ENCODE measurements at regions not wholly inside any gene's neighbourhood (a gene's known extent, or its start where the extent isn't known, plus 50 kb on each side); places are given as distances from the start of the nearest gene placed in this dataset.

DNA sequence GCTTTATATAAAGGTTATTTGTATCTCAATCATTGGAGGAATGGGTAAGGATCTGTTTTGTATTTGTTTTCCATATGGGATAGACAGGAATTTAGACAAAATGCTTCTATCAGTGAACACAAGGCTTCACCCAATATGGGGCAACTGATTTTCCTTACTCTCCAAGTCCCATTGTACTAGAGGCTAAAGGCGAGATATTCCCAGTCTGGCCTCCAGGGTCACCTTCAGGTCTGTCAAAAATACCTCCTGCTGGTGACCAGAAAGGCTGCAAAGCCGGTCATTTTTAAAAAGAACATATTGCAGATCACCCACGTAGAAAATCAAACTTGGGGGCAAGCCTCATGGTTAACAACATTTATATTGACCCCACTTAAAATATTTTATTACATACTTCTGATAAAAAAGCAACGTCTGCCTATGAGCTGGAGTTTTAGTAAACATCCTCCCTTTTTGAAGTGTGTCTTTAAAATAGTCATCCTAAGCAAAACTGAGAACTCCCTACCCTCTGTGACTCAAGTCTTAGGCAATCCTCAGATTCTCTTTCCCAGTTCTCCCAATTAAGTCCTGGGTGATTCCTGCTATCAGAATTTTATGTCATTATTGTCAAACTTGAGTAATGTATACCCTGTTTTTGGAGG, 276.6 kb downstream of the MREG start:
- TF ChIP-seq, protein P1, sequence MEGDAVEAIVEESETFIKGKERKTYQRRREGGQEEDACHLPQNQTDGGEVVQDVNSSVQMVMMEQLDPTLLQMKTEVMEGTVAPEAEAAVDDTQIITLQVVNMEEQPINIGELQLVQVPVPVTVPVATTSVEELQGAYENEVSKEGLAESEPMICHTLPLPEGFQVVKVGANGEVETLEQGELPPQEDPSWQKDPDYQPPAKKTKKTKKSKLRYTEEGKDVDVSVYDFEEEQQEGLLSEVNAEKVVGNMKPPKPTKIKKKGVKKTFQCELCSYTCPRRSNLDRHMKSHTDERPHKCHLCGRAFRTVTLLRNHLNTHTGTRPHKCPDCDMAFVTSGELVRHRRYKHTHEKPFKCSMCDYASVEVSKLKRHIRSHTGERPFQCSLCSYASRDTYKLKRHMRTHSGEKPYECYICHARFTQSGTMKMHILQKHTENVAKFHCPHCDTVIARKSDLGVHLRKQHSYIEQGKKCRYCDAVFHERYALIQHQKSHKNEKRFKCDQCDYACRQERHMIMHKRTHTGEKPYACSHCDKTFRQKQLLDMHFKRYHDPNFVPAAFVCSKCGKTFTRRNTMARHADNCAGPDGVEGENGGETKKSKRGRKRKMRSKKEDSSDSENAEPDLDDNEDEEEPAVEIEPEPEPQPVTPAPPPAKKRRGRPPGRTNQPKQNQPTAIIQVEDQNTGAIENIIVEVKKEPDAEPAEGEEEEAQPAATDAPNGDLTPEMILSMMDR (IDR thresholded peaks at IDR 0.05; ENCODE audit: control insufficient read depth, extremely low read depth, insufficient read depth), result no peak
- no peak overlapping the region for H3K4me3 ChIP-seq (ENCODE audit: low read depth, low read length)
- no peak for DNase-seq (ENCODE audit: low read depth)

DNA sequence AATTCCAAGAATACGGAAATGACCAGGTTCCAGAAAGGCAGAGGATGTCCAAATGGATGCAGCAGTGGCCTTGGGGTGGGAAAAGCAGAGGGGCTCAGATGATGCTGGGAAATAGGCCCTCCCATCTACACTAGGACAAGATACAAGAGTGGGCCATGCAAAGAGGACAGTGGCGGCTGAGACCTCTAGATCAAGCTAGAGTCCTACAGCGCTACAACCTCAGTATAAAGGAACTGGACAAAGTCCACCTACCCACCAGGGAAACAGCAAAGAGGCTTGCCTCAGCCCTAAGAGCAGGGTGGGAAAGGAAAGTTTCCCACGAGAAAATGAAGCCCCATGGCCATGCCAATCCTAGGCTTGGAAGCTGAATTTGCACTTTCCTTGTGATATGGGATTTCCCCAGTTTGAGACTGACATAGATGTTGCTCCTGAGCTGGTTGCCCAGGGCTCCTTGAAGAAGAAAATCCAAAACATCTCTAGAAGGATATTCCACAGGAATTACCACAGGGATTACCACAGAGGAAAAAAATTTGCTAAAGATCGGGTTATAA, 282.2 kb downstream of the MREG start:
- TF ChIP-seq, protein P1 (IDR thresholded peaks at IDR 0.05; ENCODE audit: control insufficient read depth, extremely low read depth, insufficient read depth), result no peak
- DNase-seq (ENCODE audit: low read depth), result no peak
- H3K4me3 ChIP-seq (ENCODE audit: low read depth, low read length), result no peak overlapping the region

DNA sequence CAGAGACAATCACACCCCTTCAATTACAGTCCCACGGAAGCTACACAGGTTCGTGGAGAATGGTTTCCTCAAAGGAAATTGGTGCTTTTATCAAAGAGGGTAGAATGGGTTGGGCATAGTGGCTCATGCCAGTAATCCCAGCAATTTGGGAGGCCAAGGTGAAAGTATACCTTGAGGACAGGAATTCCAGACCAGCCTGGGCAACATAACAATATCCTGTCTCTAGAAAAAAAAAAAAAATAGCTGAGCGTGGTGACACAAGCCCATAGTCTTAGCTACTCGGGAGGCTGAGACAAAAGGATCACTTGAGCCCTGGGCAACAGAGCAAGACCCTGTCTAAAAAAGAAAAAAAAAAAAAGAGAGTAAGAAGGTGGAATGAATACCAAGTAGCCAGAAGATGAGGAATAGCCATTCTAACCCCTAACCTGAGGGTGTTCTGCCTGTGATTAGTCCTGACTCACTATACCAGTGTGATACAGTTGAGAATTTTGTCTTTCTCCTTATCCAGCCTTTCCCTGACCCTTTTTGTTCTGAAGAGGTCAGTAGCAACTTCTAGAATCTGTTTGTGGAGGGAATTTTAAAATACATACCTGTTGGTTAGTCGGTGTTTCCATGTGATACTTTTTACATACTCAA, 283.2 kb downstream of the MREG start:
- no peak for DNase-seq (ENCODE audit: low read depth)
- TF ChIP-seq, protein P1 (IDR thresholded peaks at IDR 0.05; ENCODE audit: control insufficient read depth, extremely low read depth, insufficient read depth), result no peak
- no peak overlapping the region for H3K4me3 ChIP-seq (ENCODE audit: low read depth, low read length)

DNA sequence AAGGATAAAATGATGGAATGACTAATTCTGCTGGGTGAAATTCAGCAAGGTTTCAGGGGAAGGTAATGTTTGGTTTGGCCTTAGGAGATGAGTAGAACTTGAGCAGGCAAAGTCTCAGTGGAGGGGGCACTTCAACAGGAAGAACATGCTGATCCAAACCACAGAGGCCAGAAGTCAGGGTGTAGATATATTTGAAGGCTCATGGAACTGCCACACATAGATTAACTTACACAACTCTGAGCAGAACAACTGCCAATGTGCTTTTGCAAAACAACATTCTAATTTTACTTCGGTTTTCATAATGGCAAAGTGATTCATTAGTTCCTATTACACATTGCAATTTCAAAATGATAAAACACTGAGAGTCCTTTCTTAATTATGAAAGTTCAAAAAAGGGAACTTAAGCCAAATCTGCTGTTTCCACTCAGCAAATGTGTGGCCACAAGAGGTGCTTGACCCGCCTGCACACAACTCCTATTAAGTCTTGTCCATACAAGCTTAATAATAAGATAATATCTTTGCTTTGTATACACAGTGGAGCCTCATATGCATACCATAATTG, 284.8 kb downstream of the MREG start:
- no peak for DNase-seq (ENCODE audit: low read depth)
- TF ChIP-seq, protein P1 (IDR thresholded peaks at IDR 0.05; ENCODE audit: control insufficient read depth, extremely low read depth, insufficient read depth), result no peak
- no peak overlapping the region for H3K4me3 ChIP-seq (ENCODE audit: low read depth, low read length)

DNA sequence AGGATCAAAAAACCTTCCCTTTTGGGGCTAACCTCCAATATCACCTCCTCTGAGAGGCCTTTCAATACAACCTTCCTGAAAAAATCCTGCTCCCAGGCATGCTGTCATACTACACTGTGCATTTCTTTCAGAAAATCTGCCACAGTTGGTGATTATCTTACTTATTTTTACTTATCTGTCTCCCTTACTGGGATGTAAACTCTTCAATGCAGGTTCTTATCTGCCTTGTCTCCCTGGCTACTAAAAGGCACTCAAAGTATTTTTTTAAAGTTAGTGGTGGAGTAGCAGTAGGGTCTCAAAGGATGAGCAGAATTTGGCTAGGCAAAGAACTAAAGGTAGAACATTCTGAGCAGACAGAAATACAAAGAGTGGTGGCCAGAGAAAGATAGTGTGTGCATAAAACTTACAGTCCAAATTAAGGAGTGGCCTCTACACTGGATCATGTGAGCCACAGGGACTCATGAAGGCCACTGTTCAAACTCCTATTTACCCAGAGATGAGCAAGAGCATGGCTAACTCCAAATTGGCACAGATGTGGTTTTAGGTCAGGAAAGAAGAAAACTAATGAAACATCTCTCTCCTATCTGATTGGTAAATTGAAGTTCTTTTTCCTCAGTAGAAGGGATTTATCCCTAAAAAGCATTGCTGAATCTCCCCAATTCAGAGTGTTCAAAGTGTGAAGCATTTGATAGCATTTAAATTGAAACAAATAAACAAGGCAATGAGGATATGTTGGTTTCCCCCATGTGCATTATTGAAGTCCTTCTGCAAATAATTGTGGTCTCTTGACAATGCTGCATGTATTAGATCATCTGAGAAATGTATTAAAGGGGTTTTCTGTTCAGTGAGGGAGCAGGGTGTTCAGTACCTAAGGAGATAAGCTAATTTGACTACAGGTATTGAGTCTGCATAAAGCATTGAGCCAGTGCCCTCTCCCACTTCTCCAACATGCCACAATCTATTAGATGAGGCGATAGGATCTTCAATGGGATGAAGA, 285.5 kb downstream of the MREG start:
- TF ChIP-seq, protein P1 (IDR thresholded peaks at IDR 0.05; ENCODE audit: control insufficient read depth, extremely low read depth, insufficient read depth), result no peak
- H3K4me3 ChIP-seq (ENCODE audit: low read depth, low read length), result no peak overlapping the region
- no peak for DNase-seq (ENCODE audit: low read depth)

DNA sequence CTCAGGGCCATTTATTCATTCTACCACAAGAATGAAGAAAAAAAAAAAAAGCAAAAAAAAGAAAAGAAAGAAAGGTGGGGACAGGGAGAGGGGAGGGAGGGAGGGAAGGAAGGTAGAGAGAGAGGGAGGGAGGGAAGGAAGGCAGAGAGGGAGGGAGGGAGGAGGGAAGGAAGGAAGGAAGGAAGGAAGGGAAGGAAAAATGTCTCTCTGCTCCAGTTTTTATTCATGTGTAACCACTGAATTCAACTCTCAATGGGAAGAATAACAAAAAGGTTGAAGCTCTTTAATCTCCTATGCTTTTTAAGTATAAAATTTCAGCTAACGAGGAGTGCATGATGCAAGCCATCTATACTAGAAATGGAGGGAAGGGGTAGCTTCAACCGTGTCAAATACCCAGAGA, 287.3 kb downstream of the MREG start:
- no peak overlapping the region for H3K4me3 ChIP-seq (ENCODE audit: low read depth, low read length)
- TF ChIP-seq, protein P1 (IDR thresholded peaks at IDR 0.05; ENCODE audit: control insufficient read depth, extremely low read depth, insufficient read depth), result no peak
- DNase-seq (ENCODE audit: low read depth), result no peak
